RWPE2 (cell line): ENCODE measurements at regions not wholly inside any gene's neighbourhood (a gene's known extent, or its start where the extent isn't known, plus 50 kb on each side); places are given as distances from the start of the nearest gene placed in this dataset.

Experiments used
- ATAC-seq: fragments of 200-7000 bp; cut with Tn5 transposase; 3 replicates; pipeline ENCODE4 v1.9.1; 2021; ENCODE audit warnings: low read depth
- DNase-seq: peaks from one replicate; pipeline ENCODE4 v3.0.0-alpha.2; 2020; ENCODE audit warnings: low spot score
- H3K27ac ChIP-seq: fragments of 450-650 bp; 2 replicates; pipeline ENCODE4 v1.5.1; 2017; ENCODE audit warnings: mild to moderate bottlenecking; ENCODE audit not compliant: poor library complexity, severe bottlenecking
- H3K27me3 ChIP-seq: fragments of 250-450 bp; sonication (Bioruptor Pico); 2 replicates; pipeline ENCODE4 v1.5.1; 2021; ENCODE audit warnings: mild to moderate bottlenecking, moderate library complexity; ENCODE audit not compliant: insufficient read depth, poor library complexity, severe bottlenecking
- H3K36me3 ChIP-seq: fragments of 250-450 bp; sonication (Bioruptor Pico); 2 replicates; pipeline ENCODE4 v1.5.1; 2020; ENCODE audit warnings: low read depth, mild to moderate bottlenecking, moderate library complexity
- H3K4me1 ChIP-seq: fragments of 250-450 bp; sonication (Bioruptor Pico); 2 replicates; pipeline ENCODE4 v1.5.1; 2021; ENCODE audit warnings: mild to moderate bottlenecking, moderate library complexity; ENCODE audit not compliant: insufficient read depth, poor library complexity, severe bottlenecking
- H3K4me3 ChIP-seq: fragments of 250-450 bp; sonication (Bioruptor Pico); 2 replicates; pipeline ENCODE4 v1.5.1; 2021; ENCODE audit warnings: mild to moderate bottlenecking, moderate library complexity; ENCODE audit not compliant: severe bottlenecking
- H3K9me3 ChIP-seq: fragments of 250-450 bp; sonication (Bioruptor Pico); 2 replicates; pipeline ENCODE4 v1.5.1; 2021; ENCODE audit warnings: mild to moderate bottlenecking, moderate library complexity; ENCODE audit not compliant: severe bottlenecking
- TF ChIP-seq, protein P1 (sequence below): fragments of 450-650 bp; IDR thresholded peaks from one replicate; pipeline ENCODE4 v1.5.1; 2017; ENCODE audit warnings: mild to moderate bottlenecking, moderate library complexity; ENCODE audit not compliant: poor library complexity, severe bottlenecking

DNA sequence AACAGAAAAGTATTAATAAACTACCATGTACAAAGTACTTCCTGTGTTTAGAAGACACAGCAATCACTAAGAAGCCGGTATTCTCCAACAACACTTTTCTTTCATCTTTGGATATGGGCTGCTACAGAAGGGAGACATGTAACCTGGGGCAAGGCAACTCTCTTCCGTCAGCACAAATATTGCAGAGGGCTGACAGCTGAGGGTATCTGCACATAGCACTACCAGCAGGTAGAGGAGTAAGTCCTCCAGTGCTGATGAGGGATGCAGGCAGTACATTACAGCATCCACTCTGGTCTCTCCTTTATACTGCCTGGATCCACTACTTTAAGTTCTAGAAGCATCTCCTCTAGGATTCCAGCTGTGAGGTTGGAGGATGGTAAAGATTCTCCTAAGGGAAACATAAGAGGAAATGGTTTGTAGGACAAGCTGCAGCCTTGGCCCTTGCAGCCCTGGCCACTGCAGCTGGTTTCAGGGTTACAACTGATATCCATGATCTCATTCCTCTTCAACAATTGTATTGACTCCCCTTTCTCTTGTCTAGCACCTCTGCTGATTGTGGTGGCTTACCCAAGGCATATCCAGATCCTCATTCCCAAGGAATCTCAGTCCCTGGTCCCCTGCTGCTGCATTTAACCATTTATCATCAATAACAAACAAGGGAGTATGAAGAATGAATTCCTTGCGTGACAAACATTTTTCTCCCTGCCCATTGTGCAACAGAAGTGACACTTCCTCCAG is 110.7 kb upstream of the ADGRF1 start:
- no peak overlapping the region for H3K4me3 ChIP-seq
- peak overlapping the region; percentile 12 for H3K27ac ChIP-seq
- no peaks in the 10 kb centered on the region for H3K9me3 ChIP-seq
- H3K36me3 ChIP-seq = no peaks in the 10 kb centered on the region
- DNase-seq = no peak
- TF ChIP-seq, protein P1, sequence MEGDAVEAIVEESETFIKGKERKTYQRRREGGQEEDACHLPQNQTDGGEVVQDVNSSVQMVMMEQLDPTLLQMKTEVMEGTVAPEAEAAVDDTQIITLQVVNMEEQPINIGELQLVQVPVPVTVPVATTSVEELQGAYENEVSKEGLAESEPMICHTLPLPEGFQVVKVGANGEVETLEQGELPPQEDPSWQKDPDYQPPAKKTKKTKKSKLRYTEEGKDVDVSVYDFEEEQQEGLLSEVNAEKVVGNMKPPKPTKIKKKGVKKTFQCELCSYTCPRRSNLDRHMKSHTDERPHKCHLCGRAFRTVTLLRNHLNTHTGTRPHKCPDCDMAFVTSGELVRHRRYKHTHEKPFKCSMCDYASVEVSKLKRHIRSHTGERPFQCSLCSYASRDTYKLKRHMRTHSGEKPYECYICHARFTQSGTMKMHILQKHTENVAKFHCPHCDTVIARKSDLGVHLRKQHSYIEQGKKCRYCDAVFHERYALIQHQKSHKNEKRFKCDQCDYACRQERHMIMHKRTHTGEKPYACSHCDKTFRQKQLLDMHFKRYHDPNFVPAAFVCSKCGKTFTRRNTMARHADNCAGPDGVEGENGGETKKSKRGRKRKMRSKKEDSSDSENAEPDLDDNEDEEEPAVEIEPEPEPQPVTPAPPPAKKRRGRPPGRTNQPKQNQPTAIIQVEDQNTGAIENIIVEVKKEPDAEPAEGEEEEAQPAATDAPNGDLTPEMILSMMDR = no peak
- no peaks in the 10 kb centered on the region for H3K27me3 ChIP-seq
- peaks cover 5% of the 10 kb centered on the region for H3K4me1 ChIP-seq
- peak; percentile 19; the same call in 1 of the 3 replicates for ATAC-seq

GRCh38 chr6:47151232-47151898 is 109.2 kb upstream of the ADGRF1 start:
- TF ChIP-seq, protein P1 = no peak
- Histone ChIP-seq H3K27me3 (no peaks in the 10 kb centered on the region), H3K4me3 (no peak overlapping the region), H3K27ac (no peak overlapping the region), H3K4me1 (peaks cover 13% of the 10 kb centered on the region), H3K36me3 (no peaks in the 10 kb centered on the region), H3K9me3 (no peaks in the 10 kb centered on the region)
- DNase-seq = no peak
- no peak for ATAC-seq

- H3K4me1 ChIP-seq = peaks cover 24% of the 10 kb centered on the region
- H3K27ac ChIP-seq = no peak overlapping the region
- H3K4me3 ChIP-seq = no peak overlapping the region
- no peaks in the 10 kb centered on the region for H3K9me3 ChIP-seq
- ATAC-seq (no peak), DNase-seq (no peak)
- no peaks in the 10 kb centered on the region for H3K36me3 ChIP-seq
- H3K27me3 ChIP-seq = no peaks in the 10 kb centered on the region
- TF ChIP-seq, protein P1 = no peak
Observed at GRCh38 chr6:47149554-47149953, 107.4 kb upstream of the ADGRF1 start.

GRCh38 chr6:47149066-47149465 is 106.9 kb upstream of the ADGRF1 start:
- H3K27ac ChIP-seq = no peak overlapping the region
- no peak for ATAC-seq
- peaks cover 27% of the 10 kb centered on the region for H3K4me1 ChIP-seq
- TF ChIP-seq, protein P1 = no peak
- no peaks in the 10 kb centered on the region for H3K9me3 ChIP-seq
- no peak for DNase-seq
- no peaks in the 10 kb centered on the region for H3K27me3 ChIP-seq
- no peaks in the 10 kb centered on the region for H3K36me3 ChIP-seq
- H3K4me3 ChIP-seq = no peak overlapping the region
